GM19467 (cell line): ENCODE measurements at regions not wholly inside any gene's neighbourhood (a gene's known extent, or its start where the extent isn't known, plus 50 kb on each side); places are given as distances from the start of the nearest gene placed in this dataset.

ENCODE experiments used
- ATAC-seq: cut with Tn5 transposase; IDR thresholded peaks from one replicate; pipeline ENCODE4 v1.9.1; 2021; ENCODE audit warnings: mild to moderate bottlenecking, moderate library complexity; ENCODE audit not compliant: unreplicated experiment

DNA sequence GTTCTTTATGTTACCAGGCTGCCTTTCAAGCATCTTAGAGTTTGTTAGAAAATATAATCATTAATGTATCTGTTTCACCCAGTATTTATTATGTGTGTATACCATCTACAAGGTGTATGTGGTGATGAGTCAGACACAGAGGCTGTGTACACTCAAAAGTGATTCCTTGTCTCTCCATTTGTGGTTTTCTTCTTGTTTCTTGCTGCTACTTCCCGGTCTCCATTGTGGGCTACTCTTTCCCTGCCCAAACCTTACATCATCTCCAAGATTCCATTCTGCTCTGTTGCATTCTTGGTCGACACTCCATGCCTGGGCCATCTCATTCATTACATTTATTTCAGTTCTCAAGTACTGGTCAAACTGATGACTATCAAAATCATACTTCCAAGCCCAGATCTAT is 182.2 kb upstream of the STXBP5 start:
- no peak for ATAC-seq

DNA sequence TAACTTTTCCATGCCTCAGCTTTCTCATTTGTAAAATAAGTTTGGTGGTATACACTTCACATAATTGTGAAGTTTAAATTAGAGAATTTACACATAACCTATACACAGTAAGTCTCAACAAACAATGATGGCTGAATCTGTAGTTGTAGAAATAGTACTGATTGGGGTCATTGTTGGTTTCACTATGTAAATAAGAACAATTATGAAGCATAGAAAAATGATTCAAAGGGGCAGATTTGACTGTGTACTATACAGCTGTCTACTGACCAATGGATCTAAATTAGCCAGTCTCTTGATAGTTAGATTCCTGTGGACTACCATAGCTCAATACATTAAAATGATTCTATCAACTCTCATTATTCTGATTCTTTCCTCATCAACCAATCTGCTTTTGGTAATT is 181.1 kb upstream of the STXBP5 start:
- no peak for ATAC-seq

DNA sequence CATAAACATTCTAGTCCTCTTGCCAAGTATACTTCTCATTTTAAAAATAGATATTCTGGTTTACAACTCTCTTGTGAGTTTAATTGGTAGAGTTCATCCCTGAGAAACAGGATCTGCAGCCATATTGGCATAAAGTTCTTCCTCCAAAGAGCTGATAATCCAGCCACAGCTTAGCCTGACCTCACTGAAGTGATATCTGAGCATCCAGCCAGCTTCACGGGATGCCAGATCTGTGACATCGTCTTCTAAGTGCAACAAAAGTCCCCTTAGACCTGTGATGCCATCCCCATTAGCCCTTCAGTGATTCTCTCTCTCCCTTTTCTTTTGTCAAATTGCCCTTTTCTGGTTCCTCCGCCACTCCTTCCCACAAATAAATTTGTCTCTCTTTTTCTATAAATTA is 180.6 kb upstream of the STXBP5 start:
- ATAC-seq, result no peak

DNA sequence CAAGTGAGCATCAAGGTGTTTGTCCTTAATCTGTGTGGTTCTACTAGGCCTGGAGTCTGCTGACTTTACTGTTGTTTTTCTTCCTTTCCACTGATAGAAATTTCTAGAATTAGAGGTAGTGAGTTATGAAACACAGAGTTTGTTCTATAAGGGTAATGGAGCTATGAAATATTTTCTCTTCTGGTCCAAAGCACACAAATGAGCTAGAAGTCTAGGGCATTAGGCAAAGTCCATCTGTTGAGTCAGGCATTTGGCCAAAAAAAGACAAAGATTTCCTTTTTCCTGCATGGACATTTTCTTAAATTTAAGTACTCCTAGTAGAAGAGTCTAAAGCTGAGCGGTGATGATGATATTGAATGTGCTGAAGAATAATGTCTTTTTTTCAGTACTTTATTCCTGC is 174.3 kb upstream of the STXBP5 start:
- no peak for ATAC-seq

DNA sequence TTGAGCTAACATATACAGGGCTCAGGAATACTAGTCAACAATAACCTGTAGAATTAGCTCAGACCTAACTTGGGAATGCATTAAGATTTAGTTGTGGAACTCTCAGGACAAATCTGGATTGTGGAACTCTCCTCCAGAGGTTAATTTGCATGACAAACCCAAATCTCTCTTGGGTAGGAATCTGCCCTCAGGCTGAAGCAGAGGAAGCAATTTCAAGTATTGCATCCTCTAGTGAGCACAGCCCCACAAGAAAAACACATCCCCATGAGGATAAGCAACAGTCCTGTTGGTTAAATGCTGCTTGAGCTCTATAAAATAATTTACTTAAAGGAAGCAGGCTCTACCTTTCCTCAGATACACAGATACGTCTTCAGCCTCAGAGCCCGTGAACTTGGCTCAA is 170.9 kb upstream of the STXBP5 start:
- ATAC-seq, result no peak

DNA sequence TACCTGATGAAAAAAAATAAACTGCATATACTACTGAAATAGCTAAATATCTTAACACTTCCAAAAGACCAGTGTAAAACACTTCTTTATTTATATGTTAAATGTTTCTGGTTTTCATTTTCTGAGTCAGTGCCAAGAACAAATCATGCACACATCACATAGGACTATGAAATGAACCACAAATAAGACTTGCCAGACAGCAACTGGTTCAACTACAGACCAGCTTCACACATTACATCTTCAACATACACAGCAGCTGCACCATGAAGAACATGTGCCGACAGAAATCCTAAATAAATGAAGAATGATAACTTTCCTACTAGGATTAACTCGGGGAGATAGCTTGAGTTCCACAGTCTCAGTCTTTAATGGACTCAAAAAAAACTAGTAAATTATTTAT is 168.3 kb upstream of the STXBP5 start:
- no peak for ATAC-seq

DNA sequence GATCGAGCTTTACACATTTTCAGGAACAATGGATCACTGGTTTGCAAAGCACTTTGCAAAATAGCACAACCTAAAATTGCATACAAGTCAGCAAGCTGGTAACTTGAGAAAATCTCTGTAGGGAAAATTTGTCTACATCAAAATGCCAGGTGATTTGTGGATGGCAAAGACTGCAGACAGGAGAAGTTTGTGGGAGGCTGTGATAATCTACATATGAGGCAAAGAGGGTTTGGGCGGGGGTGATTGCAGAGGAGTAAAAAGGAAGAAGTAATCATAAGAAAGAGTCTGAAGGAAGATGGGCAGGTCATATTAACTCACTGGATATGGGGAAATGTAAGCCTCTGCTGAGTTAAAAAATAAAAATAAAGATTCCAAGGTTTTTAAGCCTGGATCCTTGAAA is 166.3 kb upstream of the STXBP5 start:
- ATAC-seq, result no peak

DNA sequence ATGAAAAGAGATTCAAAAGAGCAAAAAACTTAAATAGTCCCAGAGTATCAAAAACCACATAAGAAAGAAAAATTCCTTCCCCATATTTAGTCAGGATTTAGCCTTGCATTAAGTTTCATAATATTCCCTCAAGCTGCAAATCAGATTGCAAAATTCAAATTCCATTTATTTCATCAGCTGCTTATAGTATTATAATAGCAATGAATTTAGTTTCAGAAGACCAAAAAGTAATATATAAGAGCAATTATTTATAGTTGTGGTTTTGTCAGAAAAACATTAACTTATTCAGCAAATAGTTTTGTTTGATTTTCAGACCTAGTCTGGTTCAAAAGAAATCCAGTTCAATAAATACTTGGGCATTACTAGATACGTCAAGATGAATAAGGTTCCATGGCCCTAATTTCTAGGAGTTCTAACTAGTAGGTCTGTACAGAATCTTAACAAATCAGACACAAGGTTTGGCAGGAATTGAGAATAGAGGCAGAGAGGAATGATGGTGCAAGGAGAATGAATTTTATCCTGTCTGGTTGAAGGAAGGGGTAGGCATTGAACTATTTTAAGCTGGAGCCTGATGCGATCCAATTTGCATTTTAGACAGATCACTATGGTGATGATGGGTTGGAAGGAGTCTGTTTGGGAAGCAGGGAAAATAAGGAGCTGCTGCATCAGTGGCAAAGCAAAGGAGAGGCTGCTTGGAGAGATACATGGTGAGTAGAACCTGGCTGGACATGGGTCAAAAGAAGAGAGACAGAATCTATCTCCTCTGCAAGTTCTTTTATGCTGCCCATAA is 163.9 kb upstream of the STXBP5 start:
- no peak for ATAC-seq

DNA sequence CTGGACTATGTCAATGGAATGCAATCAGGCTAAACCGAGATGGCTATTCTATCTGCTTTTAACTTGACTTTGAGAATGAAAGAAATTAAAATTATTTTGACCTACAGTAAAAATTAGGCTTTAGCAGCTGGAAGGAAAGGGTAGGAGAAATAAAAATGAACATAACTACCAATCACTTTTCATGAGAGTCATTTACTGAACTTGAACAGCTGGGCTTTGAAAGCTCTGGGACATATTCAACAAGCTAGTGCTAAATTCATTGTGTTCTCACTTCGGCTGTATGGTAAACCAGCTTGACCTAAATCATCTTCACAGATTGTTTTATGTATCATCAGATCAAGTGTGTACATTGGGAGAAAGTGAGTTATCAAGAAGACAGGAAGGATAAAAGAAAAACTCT is 161.5 kb upstream of the STXBP5 start:
- ATAC-seq, result no peak

DNA sequence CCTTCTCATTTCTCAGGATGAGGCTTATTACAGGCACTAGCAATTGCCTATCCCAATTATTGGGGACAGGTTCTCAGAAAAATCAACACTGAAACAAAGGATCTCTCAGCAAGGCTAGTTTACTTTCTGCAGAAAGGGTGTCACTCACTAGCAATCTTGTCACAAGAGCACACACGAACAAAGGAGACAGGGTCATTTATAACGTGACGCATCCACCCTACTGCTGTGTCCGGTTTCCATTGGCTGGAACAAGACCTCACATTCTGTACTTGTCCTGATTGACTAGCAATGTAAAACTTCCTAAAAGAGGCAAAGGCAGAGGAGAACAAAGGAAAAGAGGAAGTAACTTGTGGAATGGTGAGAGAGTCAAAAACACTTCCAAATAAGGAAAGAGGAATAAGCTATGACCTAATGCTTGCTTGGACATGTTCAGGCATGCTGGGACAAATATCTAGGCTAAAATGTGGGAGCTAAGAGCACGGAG is 160.2 kb upstream of the STXBP5 start:
- no peak for ATAC-seq

DNA sequence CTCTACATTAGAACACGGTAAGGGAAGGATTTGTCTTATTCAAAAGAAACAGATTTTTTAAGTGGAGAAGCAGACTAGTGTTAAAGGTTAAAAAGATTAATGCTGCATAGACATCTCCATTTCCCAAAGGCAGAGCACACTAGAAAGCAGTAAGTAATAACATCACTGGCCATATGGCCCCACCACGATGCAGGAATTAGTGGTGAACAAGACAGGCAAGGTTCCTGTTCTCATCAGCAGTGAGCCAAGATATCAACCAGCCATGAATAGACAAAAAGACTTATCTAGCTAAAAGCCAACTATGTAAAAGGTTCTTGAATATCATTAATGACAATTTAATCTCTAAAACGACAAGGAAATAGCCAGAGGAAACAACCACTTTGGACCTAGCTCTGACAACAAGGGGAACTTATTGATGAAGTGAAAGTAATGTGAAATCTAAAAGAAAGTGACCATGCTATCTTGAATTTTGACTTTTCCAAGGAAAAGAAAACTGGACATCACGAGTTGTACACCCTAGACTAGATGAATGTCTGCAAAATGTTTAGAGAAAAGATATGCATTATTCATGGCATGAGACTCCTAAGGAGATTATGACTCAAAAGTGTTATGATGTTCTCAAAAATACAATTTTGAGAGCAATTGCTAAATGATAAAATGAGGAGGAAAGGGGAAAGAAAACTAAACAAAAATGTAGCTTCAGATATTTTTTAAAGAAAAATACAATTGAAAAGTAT is 157.9 kb upstream of the STXBP5 start:
- no peak for ATAC-seq

DNA sequence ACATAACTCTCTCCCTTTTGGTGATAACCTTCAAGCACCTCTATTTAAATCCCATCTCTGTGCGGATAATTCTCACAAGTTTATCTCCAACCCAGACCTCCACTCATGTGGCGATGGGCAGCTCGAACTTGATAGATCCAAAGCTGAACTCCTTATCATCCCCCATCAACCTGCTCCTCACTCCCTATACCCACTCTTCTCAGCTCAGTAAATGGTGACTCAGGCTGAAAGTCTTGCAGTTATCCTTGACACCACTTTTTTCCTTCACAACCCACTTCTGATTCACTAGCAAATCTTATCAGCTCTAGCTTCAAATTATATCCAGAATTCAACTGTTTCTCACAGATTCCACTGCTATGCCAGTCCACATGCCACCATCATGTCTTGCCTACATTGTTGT is 155.3 kb upstream of the STXBP5 start:
- no peak for ATAC-seq

DNA sequence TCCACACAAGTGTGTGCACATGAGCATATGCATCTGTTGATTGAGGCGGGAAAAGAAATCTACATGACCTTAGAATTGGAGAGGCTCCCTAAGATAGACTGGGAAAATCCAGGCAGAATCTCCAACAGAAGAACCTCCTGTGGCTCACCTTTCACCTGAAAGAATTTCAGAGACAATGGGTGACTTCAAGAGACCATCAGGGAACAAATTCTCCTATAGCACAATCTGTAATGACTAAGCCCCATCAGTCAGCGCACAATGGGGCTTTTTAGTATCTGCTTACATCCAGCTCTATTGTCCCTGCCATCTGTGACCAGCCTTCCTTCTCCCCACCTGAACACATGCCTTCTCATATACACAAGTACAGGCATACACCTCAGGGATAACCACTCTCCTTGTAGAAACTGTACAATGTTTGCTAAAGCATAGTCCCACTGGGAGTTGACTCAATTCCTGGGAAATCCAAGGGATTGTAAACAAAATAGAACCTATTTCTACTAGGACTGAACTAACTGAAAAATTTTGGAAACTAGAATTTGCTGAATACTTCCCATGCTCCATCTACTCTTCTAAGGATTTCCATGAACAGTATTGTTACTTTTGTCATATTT is 150.8 kb upstream of the STXBP5 start:
- ATAC-seq, result no peak

DNA sequence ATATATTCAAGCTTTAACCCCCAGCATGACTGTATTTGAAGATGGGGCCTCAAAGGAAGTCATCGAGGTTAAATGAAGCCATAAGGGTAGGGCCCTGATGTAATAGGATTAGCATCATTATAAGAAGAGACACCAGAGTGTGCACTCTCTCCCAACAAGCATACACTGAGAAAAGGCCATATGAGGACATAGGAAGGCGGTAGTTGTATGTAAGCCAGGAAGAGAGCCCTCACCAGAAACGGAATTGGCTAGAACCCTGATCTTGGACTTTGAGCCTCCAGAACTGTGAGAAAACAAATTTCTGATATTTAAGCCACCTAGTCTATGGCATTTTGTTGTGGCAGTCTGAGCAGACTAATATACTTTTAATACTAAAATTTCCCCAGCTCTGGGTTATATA is 150.1 kb upstream of the STXBP5 start:
- no peak for ATAC-seq

DNA sequence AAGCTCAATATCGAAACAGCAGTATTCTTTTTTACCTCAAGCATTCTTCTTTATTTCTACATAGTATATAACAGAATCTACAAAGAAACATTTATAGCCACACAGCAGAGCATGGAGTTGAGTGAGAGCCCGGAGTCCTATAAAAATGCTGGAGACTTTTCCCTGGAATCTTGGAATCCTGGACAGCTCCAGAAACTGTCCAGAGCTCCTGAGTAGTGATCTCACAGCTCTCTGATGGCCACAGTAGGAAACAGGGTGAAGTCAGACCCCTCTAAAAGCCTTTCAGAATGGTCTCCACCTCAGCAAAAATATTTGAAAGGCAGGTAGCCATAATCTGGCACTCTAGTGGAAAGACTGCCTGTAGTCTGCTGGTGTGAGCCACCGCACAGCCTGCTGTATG is 149.3 kb upstream of the STXBP5 start:
- no peak for ATAC-seq

DNA sequence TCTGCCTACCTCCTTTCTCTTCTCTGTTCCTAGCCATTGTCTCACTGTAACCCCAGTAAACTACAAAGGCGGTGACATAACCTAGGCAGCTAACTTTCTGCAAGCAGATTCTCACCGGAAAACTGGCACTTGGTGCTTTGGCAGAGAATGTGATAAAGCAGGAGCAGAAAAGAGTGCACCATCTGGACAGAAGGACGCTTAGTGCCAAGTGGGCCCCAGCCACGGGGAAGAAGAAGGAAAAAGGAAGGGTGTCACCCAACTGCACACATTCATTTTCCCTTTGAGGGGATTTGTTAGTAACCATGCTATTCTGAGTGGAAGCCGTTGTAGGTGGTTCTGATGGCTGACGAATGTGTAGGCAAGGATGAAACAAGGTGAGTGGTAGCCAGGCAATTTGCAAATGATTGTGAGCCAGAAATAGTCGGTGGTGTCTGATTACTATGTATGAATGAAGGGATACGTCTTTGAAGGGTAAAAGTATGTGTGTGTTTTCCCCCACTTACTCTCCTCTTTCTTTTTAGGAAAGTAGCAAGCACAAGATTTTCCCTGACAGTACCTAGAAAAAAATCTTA is 148.3 kb upstream of the STXBP5 start:
- ATAC-seq, result no peak

DNA sequence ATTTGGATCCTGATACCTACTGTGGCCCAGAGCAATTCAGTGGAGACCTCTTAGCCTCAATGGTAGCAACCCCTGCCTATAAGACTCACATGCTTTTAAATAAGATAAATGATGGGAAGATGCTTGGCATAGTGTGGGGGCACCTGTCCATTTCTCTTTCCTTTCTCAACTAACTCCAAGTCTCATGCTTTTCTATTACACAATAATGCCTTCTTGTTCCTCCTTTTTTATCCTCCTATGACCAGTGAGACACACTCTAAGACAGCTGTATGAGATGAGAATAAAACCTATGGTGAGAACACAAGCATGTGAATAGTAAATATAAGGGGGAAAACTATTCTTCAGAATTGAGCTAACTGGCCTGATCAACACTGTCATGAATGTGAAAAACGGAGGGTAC is 147.0 kb upstream of the STXBP5 start:
- ATAC-seq, result no peak

DNA sequence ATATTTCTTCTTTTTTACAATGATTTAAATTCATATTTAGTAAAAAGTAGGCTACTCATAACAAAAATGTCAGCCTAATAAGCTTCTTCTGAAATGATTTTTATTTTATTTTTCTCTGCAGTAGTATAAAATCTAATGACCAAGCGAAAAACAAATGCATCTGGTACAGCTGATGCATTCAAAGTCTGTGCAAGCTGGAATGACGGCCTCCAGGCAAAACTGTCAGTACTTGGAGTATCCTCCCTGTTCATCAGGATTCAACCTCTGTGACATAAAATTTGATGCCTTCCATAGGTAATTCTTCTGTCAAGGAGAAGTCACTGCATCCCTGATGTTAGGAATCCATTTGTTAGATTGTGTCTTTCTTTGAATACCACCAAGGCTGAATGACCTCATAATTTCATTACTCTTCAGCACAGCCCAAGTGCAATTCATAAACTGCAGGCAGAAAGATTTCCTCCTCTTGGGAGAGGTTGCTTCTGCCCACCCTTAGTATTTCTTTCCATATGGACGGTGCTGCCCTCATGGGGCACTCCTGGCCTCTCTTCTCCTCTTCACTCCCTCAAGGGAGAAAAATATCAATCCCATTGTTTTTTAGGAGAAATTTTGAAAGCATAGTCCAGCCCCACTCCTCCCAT is 146.4 kb upstream of the STXBP5 start:
- no peak for ATAC-seq

DNA sequence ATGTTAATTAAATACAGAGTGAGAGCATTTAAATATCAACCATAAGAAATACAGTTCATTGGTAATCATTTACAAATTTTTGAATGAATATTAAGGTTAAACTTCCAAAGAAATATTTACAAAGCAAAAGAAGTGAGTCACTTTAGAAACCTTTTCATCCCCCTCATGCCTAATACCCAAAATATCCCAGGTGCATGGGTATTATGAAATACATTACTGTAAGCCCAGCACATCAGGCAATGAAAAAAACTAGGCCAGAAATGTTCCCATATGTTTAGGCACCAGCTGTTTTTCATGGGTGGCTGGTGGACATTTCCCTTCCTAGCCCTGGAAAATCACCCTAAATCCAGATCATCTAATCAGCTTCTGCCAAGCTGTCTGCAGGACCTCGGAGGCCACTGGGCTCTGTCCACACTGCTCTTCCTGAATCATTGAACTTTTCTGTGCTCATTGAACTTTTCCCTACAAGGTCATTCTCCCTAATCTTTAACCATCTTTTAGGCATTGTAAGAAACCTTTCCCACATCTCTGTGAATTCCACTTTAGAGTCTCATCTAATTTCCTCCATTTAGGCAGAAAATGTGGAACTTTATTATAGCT is 145.3 kb upstream of the STXBP5 start:
- ATAC-seq, result no peak

DNA sequence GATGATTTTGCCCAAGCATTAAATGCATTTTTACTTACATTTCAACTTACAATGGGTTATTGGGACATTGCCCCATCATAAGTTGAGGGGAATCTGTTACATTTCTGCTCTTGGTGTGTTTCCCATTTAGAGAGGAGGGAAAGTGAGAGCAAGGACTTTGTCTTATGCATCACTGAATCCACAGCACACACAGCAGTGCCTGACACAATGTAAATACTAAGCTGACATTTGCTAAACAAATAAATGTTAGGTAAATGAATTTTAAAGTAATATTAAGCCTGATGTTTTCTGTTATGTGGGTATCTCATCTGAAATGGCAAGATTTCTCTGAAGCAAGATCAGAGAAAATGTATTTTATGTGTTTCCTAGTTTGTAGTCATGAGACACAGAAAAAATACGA is 143.6 kb upstream of the STXBP5 start:
- no peak for ATAC-seq

DNA sequence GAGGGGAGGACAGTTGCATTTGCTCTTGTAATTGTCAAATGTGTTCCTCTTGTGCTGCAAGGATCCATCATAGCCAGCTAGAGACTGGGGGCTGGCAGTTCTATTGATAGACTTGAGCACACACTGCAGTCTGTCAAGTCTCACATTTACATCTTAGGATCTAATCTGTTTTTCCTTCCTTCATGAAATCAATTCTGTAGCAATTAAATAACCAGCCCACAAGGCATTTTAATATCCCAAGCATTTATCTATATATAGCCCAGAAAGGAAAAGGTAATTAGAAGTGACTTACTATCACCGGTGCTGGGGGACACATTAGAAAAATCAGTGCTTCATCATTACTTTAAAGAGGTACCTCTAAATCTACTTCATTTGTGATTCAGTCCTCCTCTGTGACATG is 143.0 kb upstream of the STXBP5 start:
- ATAC-seq, result no peak
